ENCODE measurements at regions not wholly inside any gene's neighbourhood (a gene's known extent, or its start where the extent isn't known, plus 50 kb on each side); places are given as distances from the start of the nearest gene placed in this dataset.

GRCh38 chr7:32218741-32219288 is 148.6 kb upstream of the PDE1C start:
- ChIA-PET CTCF (interaction anchor here (0.9 to 1.5 kb wide), 2 partner anchors 8 to 261 kb away, joined by 3 to 4 read pairs; no protein-coding TSS in a partner anchor), POLR2A (no interaction called here)
- TF ChIP-seq CTCF (IDR thresholded peaks at IDR 0.05; ENCODE audit: insufficient read depth, low read length, missing control alignments): no peak
- H3K4me3 ChIP-seq (ENCODE audit: low read depth, low read length): no peak overlapping the region
- no peak for DNase-seq (ENCODE audit: low read depth, low spot score)

GRCh38 chr7:32218154-32218467 is 147.9 kb upstream of the PDE1C start:
- H3K4me3 ChIP-seq (ENCODE audit: low read depth, low read length): no peak overlapping the region
- TF ChIP-seq CTCF (IDR thresholded peaks at IDR 0.05; ENCODE audit: insufficient read depth, low read length, missing control alignments): no peak
- no peak for DNase-seq (ENCODE audit: low read depth, low spot score)
- ChIA-PET POLR2A (no interaction called here), CTCF (no interaction called here)

GRCh38 chr7:32217341-32218153 is 147.3 kb upstream of the PDE1C start:
- H3K4me3 ChIP-seq (ENCODE audit: low read depth, low read length): no peak overlapping the region
- ChIA-PET CTCF (interaction anchor here (1.2 to 2.5 kb wide), 2 partner anchors 13 to 262 kb away, joined by 4 to 14 read pairs; no protein-coding TSS in a partner anchor), POLR2A (no interaction called here)
- no peak for TF ChIP-seq CTCF (IDR thresholded peaks at IDR 0.05; ENCODE audit: insufficient read depth, low read length, missing control alignments)
- DNase-seq (ENCODE audit: low read depth, low spot score): no peak

GRCh38 chr7:32216759-32217158 is 146.6 kb upstream of the PDE1C start:
- H3K4me3 ChIP-seq (ENCODE audit: low read depth, low read length): no peak overlapping the region
- no peak for TF ChIP-seq CTCF (IDR thresholded peaks at IDR 0.05; ENCODE audit: insufficient read depth, low read length, missing control alignments)
- ChIA-PET POLR2A (no interaction called here), CTCF (interaction anchor here (1.2 to 2.5 kb wide), 2 partner anchors 12 to 262 kb away, joined by 4 to 14 read pairs; no protein-coding TSS in a partner anchor)
- no peak for DNase-seq (ENCODE audit: low read depth, low spot score)

GRCh38 chr7:32215697-32216096 is 145.5 kb upstream of the PDE1C start:
- no peak for DNase-seq (ENCODE audit: low read depth, low spot score)
- no peak for TF ChIP-seq CTCF (IDR thresholded peaks at IDR 0.05; ENCODE audit: insufficient read depth, low read length, missing control alignments)
- no peak overlapping the region for H3K4me3 ChIP-seq (ENCODE audit: low read depth, low read length)
- ChIA-PET POLR2A (no interaction called here), CTCF (interaction anchor here (2.1 to 2.5 kb wide), 2 partner anchors 132 to 264 kb away, joined by 4 to 14 read pairs; no protein-coding TSS in a partner anchor)

- CTCF ChIA-PET: interaction anchor here (0.7 to 2.5 kb wide), 3 partner anchors 133 to 548 kb away, joined by 3 to 14 read pairs (median 4); no protein-coding TSS in a partner anchor
- no peak for TF ChIP-seq CTCF (IDR thresholded peaks at IDR 0.05; ENCODE audit: insufficient read depth, low read length, missing control alignments)
- no peak overlapping the region for H3K4me3 ChIP-seq (ENCODE audit: low read depth, low read length)
- POLR2A ChIA-PET: no interaction called here
- DNase-seq (ENCODE audit: low read depth, low spot score): no peak
Observed at GRCh38 chr7:32214913-32215312, 144.7 kb upstream of the PDE1C start.

All from AG04449 (cell line).